Mesenchymal stem cell (in vitro differentiated cells and primary cell): ENCODE measurements at regions not wholly inside any gene's neighbourhood (a gene's known extent, or its start where the extent isn't known, plus 50 kb on each side); places are given as distances from the start of the nearest gene placed in this dataset.

Experiments
- DNase-seq: peaks from one replicate; pipeline ENCODE4 v3.0.0-alpha.2; 2013
- H2AFZ ChIP-seq: one replicate; pipeline ENCODE4 v1.6.1; 2013; ENCODE audit warnings: low read depth, mild to moderate bottlenecking, control low read depth, inconsistent platforms, low read length, moderate library complexity
- H2AK5ac ChIP-seq: 2 replicates; pipeline ENCODE4 v1.6.1; 2013; ENCODE audit warnings: low read length, moderate library complexity, mild to moderate bottlenecking, inconsistent platforms; ENCODE audit not compliant: severe bottlenecking
- H2BK120ac ChIP-seq: one replicate; pipeline ENCODE4 v1.6.1; 2013; ENCODE audit warnings: low read depth, mild to moderate bottlenecking, inconsistent platforms, low read length, moderate library complexity
- H2BK12ac ChIP-seq, 2 experiments: one replicate each; pipeline ENCODE4 v1.6.1; 2013; ENCODE audit warnings: inconsistent platforms in 2 of 2, low read length in 2 of 2, mild to moderate bottlenecking in 2 of 2, moderate library complexity in 2 of 2, control low read depth in 1 of 2
- H2BK15ac ChIP-seq: one replicate; pipeline ENCODE4 v1.6.1; 2013; ENCODE audit warnings: mild to moderate bottlenecking, low read depth, inconsistent platforms; ENCODE audit not compliant: poor library complexity, severe bottlenecking
- H2BK5ac ChIP-seq: 2 replicates; pipeline ENCODE4 v1.6.1; 2013; ENCODE audit warnings: low read depth, mild to moderate bottlenecking, low read length, control low read depth, inconsistent platforms; ENCODE audit not compliant: poor library complexity, severe bottlenecking
- H3K14ac ChIP-seq, 2 experiments: one replicate each; pipeline ENCODE4 v1.6.1; 2013; ENCODE audit warnings: inconsistent platforms in 2 of 2, low read length in 2 of 2, control low read depth in 1 of 2, mild to moderate bottlenecking in 1 of 2, moderate library complexity in 1 of 2
- H3K18ac ChIP-seq, 2 experiments: one replicate each; pipeline ENCODE4 v1.6.1; 2013; ENCODE audit warnings: inconsistent platforms in 2 of 2, low read length in 2 of 2, control low read depth in 1 of 2, low read depth in 1 of 2, mild to moderate bottlenecking in 1 of 2
- H3K23ac ChIP-seq, 2 experiments: one replicate each; pipeline ENCODE4 v1.6.1; 2013; ENCODE audit warnings: inconsistent platforms in 2 of 2, low read length in 2 of 2, mild to moderate bottlenecking in 2 of 2, moderate library complexity in 2 of 2, control low read depth in 1 of 2
- H3K27ac ChIP-seq: 2 replicates; pipeline ENCODE4 v1.5.1; 2013; ENCODE audit warnings: mild to moderate bottlenecking, moderate library complexity, low read length, control low read depth, inconsistent platforms; ENCODE audit not compliant: poor library complexity, severe bottlenecking
- H3K27me3 ChIP-seq, 2 experiments: 2 replicates each; pipeline versions ENCODE4 v1.6.1 to v1.7.0; 2013; ENCODE audit warnings: low read length in 2 of 2, mild to moderate bottlenecking in 2 of 2, moderate library complexity in 2 of 2, control low read depth in 1 of 2, inconsistent platforms in 1 of 2; ENCODE audit not compliant: control insufficient read depth in 1 of 2, insufficient read depth in 1 of 2
- H3K36me3 ChIP-seq, 2 experiments: 2 replicates each; pipeline versions ENCODE4 v1.6.1 to v1.7.0; 2013; ENCODE audit warnings: low read length in 2 of 2, control low read depth in 1 of 2, inconsistent platforms in 1 of 2, low read depth in 1 of 2, mild to moderate bottlenecking in 1 of 2; ENCODE audit not compliant: insufficient read depth in 2 of 2, control insufficient read depth in 1 of 2
- H3K4ac ChIP-seq, 2 experiments: one replicate each; pipeline ENCODE4 v1.6.1; 2013; ENCODE audit warnings: inconsistent platforms in 2 of 2, low read length in 2 of 2, mild to moderate bottlenecking in 2 of 2, moderate library complexity in 2 of 2, control low read depth in 1 of 2, low read depth in 1 of 2
- H3K4me1 ChIP-seq: 2 replicates; pipeline ENCODE4 v1.6.1; 2013; ENCODE audit warnings: low read depth, low read length, control low read depth; ENCODE audit not compliant: control insufficient read depth, insufficient read depth
- H3K4me2 ChIP-seq: 2 replicates; pipeline ENCODE4 v1.6.1; 2013; ENCODE audit warnings: low read length, mild to moderate bottlenecking, inconsistent platforms; ENCODE audit not compliant: poor library complexity, severe bottlenecking
- H3K4me3 ChIP-seq, 2 experiments: 2 replicates each; pipeline versions ENCODE4 v1.5.1 to v1.7.0; 2013; ENCODE audit warnings: low read length in 2 of 2, mild to moderate bottlenecking in 2 of 2, control low read depth in 1 of 2, low read depth in 1 of 2; ENCODE audit not compliant: insufficient read depth in 1 of 2
- H3K79me1 ChIP-seq: replicated peaks from 2 replicates; pipeline ENCODE4 v1.6.1; 2013; ENCODE audit warnings: mild to moderate bottlenecking, control low read depth, low read length, inconsistent platforms; ENCODE audit not compliant: poor library complexity, severe bottlenecking
- H3K9ac ChIP-seq: 2 replicates; pipeline ENCODE4 v1.7.0; 2013; ENCODE audit warnings: mild to moderate bottlenecking, low read length, moderate library complexity
- H3K9me3 ChIP-seq: 2 replicates; pipeline ENCODE4 v1.7.0; 2013; ENCODE audit warnings: mild to moderate bottlenecking, low read length; ENCODE audit not compliant: control insufficient read depth
- H4K8ac ChIP-seq: one replicate; pipeline ENCODE4 v1.6.1; 2013; ENCODE audit warnings: inconsistent platforms, mild to moderate bottlenecking, low read length, moderate library complexity
- H4K91ac ChIP-seq: one replicate; pipeline ENCODE4 v1.6.1; 2013; ENCODE audit warnings: mild to moderate bottlenecking, low read length, inconsistent platforms
- WGBS: methylation state at CpG from one replicate; pipeline ENCODE4 v1.1.7; 2013; ENCODE audit warnings: mixed read lengths; 5-methylcytosine and 5-hydroxymethylcytosine counted together

GRCh38 chr5:84729326-84729725 lies 344.6 kb upstream of the EDIL3 start:
- H3K4ac ChIP-seq, result no peak overlapping the region
- H2BK12ac ChIP-seq, result no peak overlapping the region
- no peak overlapping the region for H3K4me3 ChIP-seq
- no peak overlapping the region for H2BK120ac ChIP-seq
- H3K14ac ChIP-seq, result no peak overlapping the region
- peak; percentile 8 for DNase-seq
- H4K91ac ChIP-seq, result no peak overlapping the region
- WGBS, result 82% methylated on average over 5 of the region's 5 CpGs
- no peak overlapping the region for H3K18ac ChIP-seq
- H2BK5ac ChIP-seq, result no peak overlapping the region
- H3K9ac ChIP-seq, result no peak overlapping the region
- H3K27me3 ChIP-seq, result no peaks in the 10 kb centered on the region
- no peaks in the 10 kb centered on the region for H3K79me1 ChIP-seq
- no peak overlapping the region for H2BK15ac ChIP-seq
- H2AK5ac ChIP-seq, result no peak overlapping the region
- H3K36me3 ChIP-seq, result no peaks in the 10 kb centered on the region
- H3K23ac ChIP-seq, result no peak overlapping the region
- H3K9me3 ChIP-seq, result no peaks in the 10 kb centered on the region
- H3K4me2 ChIP-seq, result no peak overlapping the region
- no peak overlapping the region for H3K27ac ChIP-seq
- no peaks in the 10 kb centered on the region for H3K4me1 ChIP-seq
- no peak overlapping the region for H2AFZ ChIP-seq
- H4K8ac ChIP-seq, result no peak overlapping the region

GRCh38 chr5:84727708-84728107 lies 343.0 kb upstream of the EDIL3 start:
- no peaks in the 10 kb centered on the region for H3K79me1 ChIP-seq
- no peak overlapping the region for H3K9ac ChIP-seq
- H2BK120ac ChIP-seq, result no peak overlapping the region
- H4K8ac ChIP-seq, result no peak overlapping the region
- DNase-seq, result no peak
- no peak overlapping the region for H2AFZ ChIP-seq
- no peak overlapping the region for H2BK15ac ChIP-seq
- no peak overlapping the region for H3K4ac ChIP-seq
- no peak overlapping the region for H2BK12ac ChIP-seq
- H3K4me2 ChIP-seq, result no peak overlapping the region
- no peak overlapping the region for H3K4me3 ChIP-seq
- no peak overlapping the region for H3K18ac ChIP-seq
- no peak overlapping the region for H3K27ac ChIP-seq
- no peaks in the 10 kb centered on the region for H3K27me3 ChIP-seq
- no peaks in the 10 kb centered on the region for H3K9me3 ChIP-seq
- H2AK5ac ChIP-seq, result no peak overlapping the region
- H2BK5ac ChIP-seq, result no peak overlapping the region
- no peak overlapping the region for H4K91ac ChIP-seq
- no peaks in the 10 kb centered on the region for H3K36me3 ChIP-seq
- no peak overlapping the region for H3K23ac ChIP-seq
- H3K4me1 ChIP-seq, result no peaks in the 10 kb centered on the region
- WGBS, result 91% methylated on average over 1 of the region's 2 CpGs
- no peak overlapping the region for H3K14ac ChIP-seq

- WGBS, result 100% methylated on average over 1 of the region's 2 CpGs
- H2BK12ac ChIP-seq, result no peak overlapping the region
Measured at GRCh38 chr5:84725946-84726570, 341.4 kb upstream of the EDIL3 start.

GRCh38 chr5:84724683-84725082 lies 340.0 kb upstream of the EDIL3 start:
- H2BK120ac ChIP-seq, result no peak overlapping the region
- no peaks in the 10 kb centered on the region for H3K4me1 ChIP-seq
- no peak overlapping the region for H3K4me2 ChIP-seq
- no peak overlapping the region for H2AFZ ChIP-seq
- H2BK5ac ChIP-seq, result no peak overlapping the region
- H3K9me3 ChIP-seq, result no peaks in the 10 kb centered on the region
- no peak overlapping the region for H3K14ac ChIP-seq
- H2BK12ac ChIP-seq, result no peak overlapping the region
- H2AK5ac ChIP-seq, result no peak overlapping the region
- H3K9ac ChIP-seq, result no peak overlapping the region
- no peak overlapping the region for H3K18ac ChIP-seq
- H3K23ac ChIP-seq, result no peak overlapping the region
- peak; percentile 22 for DNase-seq
- no peak overlapping the region for H2BK15ac ChIP-seq
- H3K79me1 ChIP-seq, result no peaks in the 10 kb centered on the region
- no peak overlapping the region for H4K8ac ChIP-seq
- no peak overlapping the region for H3K4me3 ChIP-seq
- no peaks in the 10 kb centered on the region for H3K27me3 ChIP-seq
- H3K36me3 ChIP-seq, result no peaks in the 10 kb centered on the region
- no peak overlapping the region for H4K91ac ChIP-seq
- 71% methylated on average over 1 of the region's 1 CpG for WGBS
- H3K27ac ChIP-seq, result no peak overlapping the region
- no peak overlapping the region for H3K4ac ChIP-seq

More at GRCh38 chr5:84725946-84726570, 341.4 kb upstream of the EDIL3 start:
- Histone ChIP-seq H3K36me3 (no peaks in the 10 kb centered on the region), H4K91ac (no peak overlapping the region), H3K4me1 (no peaks in the 10 kb centered on the region), H3K9ac (no peak overlapping the region), H3K18ac (no peak overlapping the region), H3K14ac (no peak overlapping the region), H2AFZ (no peak overlapping the region), H3K23ac (no peak overlapping the region), H4K8ac (no peak overlapping the region), H3K27me3 (no peaks in the 10 kb centered on the region), H3K79me1 (no peaks in the 10 kb centered on the region), H2BK5ac (no peak overlapping the region), H3K27ac (no peak overlapping the region), H2AK5ac (no peak overlapping the region), H3K4me3 (no peak overlapping the region), H2BK120ac (no peak overlapping the region), H2BK15ac (no peak overlapping the region), H3K4me2 (no peak overlapping the region), H3K9me3 (no peaks in the 10 kb centered on the region), H3K4ac (no peak overlapping the region)
- no peak for DNase-seq
